ENCODE measurements at regions not wholly inside any gene's neighbourhood (a gene's known extent, or its start where the extent isn't known, plus 50 kb on each side); places are given as distances from the start of the nearest gene placed in this dataset.
"Not testable (repeated sequence)": the region's sequence is repeated elsewhere in the genome, so short reads cannot be mapped to it uniquely, and the experiment has no call there.

GRCh38 chr2:13433954-13434353, 717.2 kb downstream of the TRIB2 start:
- DNase-seq: no peak
- TF ChIP-seq CTCF (conservative IDR thresholded peaks at IDR 0.05): no peak
- no peak overlapping the region for H3K4me2 ChIP-seq (ENCODE audit: insufficient read depth, insufficient read length, low read length)
- no peak overlapping the region for H3K23ac ChIP-seq (ENCODE audit: insufficient read length, low read depth, low read length)
- no peak overlapping the region for H3K18ac ChIP-seq (ENCODE audit: insufficient read length, low read depth, low read length)
- H2BK15ac ChIP-seq (ENCODE audit: low read depth, low read length): no peak overlapping the region
- no peaks in the 10 kb centered on the region for H3K4me1 ChIP-seq (ENCODE audit: insufficient read depth, low read length)
- no peak overlapping the region for H2AFZ ChIP-seq (ENCODE audit: low read length)
- no peak overlapping the region for H3K4ac ChIP-seq (ENCODE audit: low read depth, low read length)
- Mint-ChIP-seq H3K4me3 (no peak overlapping the region), H3K27me3 (ENCODE audit: low read depth) (no peaks in the 10 kb centered on the region), H3K36me3 (ENCODE audit: insufficient read depth in 1 of 3, low read depth in 3 of 3) (peaks cover 2 to 4% (median 3%) of the 10 kb centered on the region in 3 experiments; a peak in 4 of 7 replicates), H3K4me1 (no peaks in the 10 kb centered on the region), H3K27ac (no peak overlapping the region), H3K9me3 (peaks cover 4 to 8% of the 10 kb centered on the region in 2 experiments)
- H3K79me2 ChIP-seq (ENCODE audit: insufficient read depth, low read length): no peaks in the 10 kb centered on the region
- no peaks in the 10 kb centered on the region for H4K20me1 ChIP-seq (ENCODE audit: control insufficient read depth, insufficient read depth, insufficient read length)
- no peak overlapping the region for H3K14ac ChIP-seq (ENCODE audit: insufficient read depth, low read length)
- H3K79me1 ChIP-seq (ENCODE audit: insufficient read depth, low read depth, low read length, poor library complexity, severe bottlenecking): no peaks in the 10 kb centered on the region
- no peak overlapping the region for H3K56ac ChIP-seq (ENCODE audit: insufficient read length, low read depth, low read length)
- no peak overlapping the region for H2BK5ac ChIP-seq (ENCODE audit: insufficient read length, low read length)
- WGBS (ENCODE audit: extremely low coverage, insufficient read length, low lambda C conversion rate): no CpG with 5 or more reads among the region's 7 CpGs
- H4K5ac ChIP-seq (ENCODE audit: insufficient read length, low read depth, low read length): no peak overlapping the region
- no peak overlapping the region for H3K9ac ChIP-seq (ENCODE audit: extremely low read depth, insufficient read length, low read length)
- no peak overlapping the region for H2BK20ac ChIP-seq (ENCODE audit: low read depth, low read length, poor library complexity, severe bottlenecking)
- no peak overlapping the region for H2BK12ac ChIP-seq (ENCODE audit: insufficient read length, low read depth, low read length)
- no peaks in the 10 kb centered on the region for H3K9me3 ChIP-seq (ENCODE audit: control insufficient read depth, low read depth, low read length)
- no peak overlapping the region for H3T11ph ChIP-seq (ENCODE audit: low read length)
- no peak overlapping the region for H2BK120ac ChIP-seq (ENCODE audit: low read depth, low read length, poor library complexity, severe bottlenecking)
- no peak overlapping the region for H4K91ac ChIP-seq (ENCODE audit: insufficient read length, low read depth, low read length)
- no peaks in the 10 kb centered on the region for H3K23me2 ChIP-seq (ENCODE audit: insufficient read length, low read depth, low read length, poor library complexity, severe bottlenecking)
- no peak overlapping the region for H4K8ac ChIP-seq (replicated peaks; ENCODE audit: insufficient read length, low read depth, low read length)
- no peak overlapping the region for H2AK5ac ChIP-seq (ENCODE audit: insufficient read length, low read length)
- no peaks in the 10 kb centered on the region for H3K27me3 ChIP-seq (ENCODE audit: insufficient read depth, low read length)
- H3K27ac ChIP-seq (ENCODE audit: insufficient read length, low read depth, low read length): no peak overlapping the region

- H3K27me3 Mint-ChIP-seq (ENCODE audit: low read depth); H3K27me3 ChIP-seq (ENCODE audit: insufficient read depth, low read length); H3K79me1 ChIP-seq (ENCODE audit: insufficient read depth, low read depth, low read length, poor library complexity, severe bottlenecking); H2BK20ac ChIP-seq (ENCODE audit: low read depth, low read length, poor library complexity, severe bottlenecking); H3K27ac Mint-ChIP-seq; H3K9me3 Mint-ChIP-seq; H3K79me2 ChIP-seq (ENCODE audit: insufficient read depth, low read length); H3K4ac ChIP-seq (ENCODE audit: low read depth, low read length); H4K20me1 ChIP-seq (ENCODE audit: control insufficient read depth, insufficient read depth, insufficient read length); H3K4me1 ChIP-seq (ENCODE audit: insufficient read depth, low read length); H4K8ac ChIP-seq (replicated peaks; ENCODE audit: insufficient read length, low read depth, low read length); H3T11ph ChIP-seq (ENCODE audit: low read length); H3K4me3 Mint-ChIP-seq; H3K14ac ChIP-seq (ENCODE audit: insufficient read depth, low read length); H3K36me3 Mint-ChIP-seq (ENCODE audit: insufficient read depth in 1 of 3, low read depth in 3 of 3); H3K9ac ChIP-seq (ENCODE audit: extremely low read depth, insufficient read length, low read length); H4K5ac ChIP-seq (ENCODE audit: insufficient read length, low read depth, low read length); H2BK5ac ChIP-seq (ENCODE audit: insufficient read length, low read length); H3K27ac ChIP-seq (ENCODE audit: insufficient read length, low read depth, low read length); H3K18ac ChIP-seq (ENCODE audit: insufficient read length, low read depth, low read length); H4K91ac ChIP-seq (ENCODE audit: insufficient read length, low read depth, low read length); H3K23ac ChIP-seq (ENCODE audit: insufficient read length, low read depth, low read length); H2BK120ac ChIP-seq (ENCODE audit: low read depth, low read length, poor library complexity, severe bottlenecking); H2AFZ ChIP-seq (ENCODE audit: low read length); H3K9me3 ChIP-seq (ENCODE audit: control insufficient read depth, low read depth, low read length); H2BK15ac ChIP-seq (ENCODE audit: low read depth, low read length); H3K23me2 ChIP-seq (ENCODE audit: insufficient read length, low read depth, low read length, poor library complexity, severe bottlenecking); H3K56ac ChIP-seq (ENCODE audit: insufficient read length, low read depth, low read length); H2BK12ac ChIP-seq (ENCODE audit: insufficient read length, low read depth, low read length); H3K4me2 ChIP-seq (ENCODE audit: insufficient read depth, insufficient read length, low read length); H2AK5ac ChIP-seq (ENCODE audit: insufficient read length, low read length); DNase-seq: not testable (repeated sequence)
- peaks cover 12 to 16% of the 10 kb centered on the region in 2 experiments for H3K4me1 Mint-ChIP-seq
- WGBS (ENCODE audit: extremely low coverage, insufficient read length, low lambda C conversion rate): no CpG with 5 or more reads among the region's 4 CpGs
These were observed 727.0 kb downstream of the TRIB2 start for GRCh38 chr2:13443554-13444261.
